AG08395 (cell line): ENCODE measurements at regions not wholly inside any gene's neighbourhood (a gene's known extent, or its start where the extent isn't known, plus 50 kb on each side); places are given as distances from the start of the nearest gene placed in this dataset.

ENCODE experiments used
- DNase-seq: peaks from one replicate; pipeline ENCODE4 v3.0.0; 2012; ENCODE audit warnings: mixed read lengths, low spot score

DNA sequence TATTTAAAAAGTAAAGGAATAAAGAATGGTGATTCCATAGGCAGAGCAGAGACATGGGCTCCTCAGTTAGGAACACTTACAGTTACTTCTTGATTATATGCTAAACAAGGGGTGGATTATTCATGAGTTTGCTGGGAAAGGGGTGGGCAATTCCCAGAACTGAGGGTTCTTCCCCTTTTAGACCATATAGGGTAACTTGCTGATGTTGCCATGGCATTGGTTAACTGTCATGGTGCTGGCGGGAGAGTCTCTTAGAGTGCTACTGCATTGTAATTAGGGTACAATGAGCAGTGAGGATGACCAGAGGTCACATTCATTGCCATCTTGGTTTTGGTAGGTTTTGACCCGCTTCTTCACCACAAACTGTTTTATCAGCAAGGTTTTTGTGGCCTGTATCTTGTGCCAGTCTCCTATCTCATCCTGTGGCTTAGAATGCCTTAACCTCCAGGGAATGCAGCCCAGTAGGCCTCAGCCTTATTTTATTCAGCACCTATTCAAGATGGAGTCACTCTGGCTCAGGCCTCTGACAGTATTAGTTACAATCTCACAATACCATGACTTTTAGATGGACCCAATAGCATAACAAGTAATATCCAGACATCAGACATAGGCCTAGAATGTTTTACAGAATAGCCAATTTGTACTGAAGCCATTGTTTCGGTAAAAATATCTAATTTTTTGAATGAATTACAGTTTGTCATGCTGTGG is 106.8 kb downstream of the ZBTB18 start:
- DNase-seq, result no peak

DNA sequence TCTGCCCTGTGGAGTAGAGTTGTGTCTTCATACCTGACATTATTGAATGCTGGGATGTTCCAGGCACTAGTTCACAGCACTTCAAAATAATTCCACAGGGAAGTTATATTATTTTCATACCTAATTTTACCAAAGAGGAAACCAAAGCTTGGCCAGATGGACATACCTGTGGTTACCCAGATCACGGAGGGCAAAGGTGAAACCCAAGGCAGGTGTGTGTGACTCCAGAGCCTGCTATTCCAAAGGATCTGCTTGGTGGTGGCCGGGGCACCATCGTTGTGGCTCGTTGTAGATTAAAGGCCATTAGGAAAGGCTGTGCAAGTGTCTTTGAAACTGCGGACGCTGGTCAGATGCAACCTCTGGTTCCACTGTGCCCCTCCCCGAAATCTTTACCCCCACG is 108.6 kb downstream of the ZBTB18 start:
- DNase-seq, result no peak

DNA sequence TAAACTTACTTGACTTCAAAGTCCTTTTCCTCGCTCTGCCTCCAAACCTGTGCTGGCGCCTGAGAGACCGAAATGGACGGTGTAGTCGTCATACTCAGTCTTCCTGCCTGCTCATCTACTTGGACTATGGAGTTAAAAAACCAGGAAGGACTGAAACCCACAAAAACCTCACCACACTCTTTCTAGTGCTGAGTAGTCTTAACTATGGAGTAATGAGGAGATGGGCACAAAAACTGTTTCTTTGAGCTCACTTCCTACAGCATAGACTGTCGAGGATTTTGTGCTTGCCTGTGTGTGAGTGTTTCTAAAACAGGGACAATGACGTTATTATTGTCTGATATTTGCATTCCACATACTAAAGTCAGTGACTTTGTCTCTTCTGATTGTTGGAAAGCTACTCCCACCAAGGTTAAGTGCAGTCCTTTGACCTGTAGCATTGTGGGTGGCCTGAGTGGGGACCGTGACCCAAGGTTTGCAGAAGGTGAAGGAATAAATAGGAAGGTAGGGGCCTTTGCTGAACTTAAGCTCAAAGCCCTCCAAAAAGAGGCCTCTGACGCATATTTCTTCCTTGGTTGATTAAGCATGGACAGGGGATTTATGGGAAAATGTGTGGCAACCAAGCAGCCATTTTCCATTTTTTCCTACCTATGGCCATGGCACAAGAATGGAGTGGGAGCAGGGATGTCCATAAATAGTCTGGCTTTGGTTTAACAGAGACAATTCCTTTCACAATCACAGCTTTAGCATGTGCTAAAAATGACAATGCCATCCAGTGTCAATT is 109.6 kb downstream of the ZBTB18 start:
- DNase-seq, result no peak

DNA sequence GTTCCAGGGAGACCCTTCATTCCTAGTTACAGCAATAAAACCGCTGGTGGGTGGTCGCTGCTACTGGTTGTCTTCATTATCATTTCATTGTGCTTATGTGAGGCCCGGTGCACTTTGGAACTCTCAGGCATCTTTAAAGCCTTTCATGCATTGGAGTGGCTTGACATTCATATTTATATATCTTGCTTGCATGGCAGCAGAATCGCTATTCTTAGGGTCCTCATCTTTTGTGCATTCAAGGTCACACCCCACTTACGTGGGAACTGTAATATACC is 110.1 kb downstream of the ZBTB18 start:
- no peak for DNase-seq

DNA sequence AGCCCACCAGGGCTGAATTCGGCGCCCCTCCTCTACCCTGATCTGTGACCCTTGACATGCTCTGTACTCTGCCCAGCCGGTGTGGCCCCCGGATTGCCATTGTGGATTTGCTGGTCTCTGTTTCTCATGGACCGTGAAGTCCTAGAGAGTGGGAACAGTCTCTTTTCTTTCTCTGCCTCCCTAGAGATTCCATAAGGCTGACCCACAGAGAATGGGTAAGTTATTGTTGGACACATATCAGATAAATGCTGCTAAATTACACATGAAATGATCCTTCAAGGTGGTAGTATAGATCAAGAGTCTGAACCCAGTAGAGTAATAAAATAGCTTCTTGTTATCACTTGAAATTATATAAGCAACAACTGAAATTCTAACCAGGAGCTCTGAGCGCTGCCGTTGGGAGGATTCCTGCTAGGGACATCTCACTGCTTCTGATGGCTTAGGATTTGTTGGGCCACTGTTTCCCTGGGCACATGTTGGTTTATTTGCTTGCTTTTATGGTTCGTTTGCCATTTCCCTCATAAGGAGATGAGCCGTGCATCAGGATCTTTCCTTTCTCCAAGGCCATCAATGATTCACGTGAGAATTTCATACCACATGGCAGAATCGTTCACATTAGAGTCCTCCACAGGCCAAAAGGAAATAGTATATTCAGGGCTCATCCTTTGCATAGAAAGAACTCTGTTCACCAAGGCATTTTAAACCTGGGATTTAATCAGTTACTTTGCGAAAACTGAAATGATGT is 111.9 kb downstream of the ZBTB18 start:
- DNase-seq, result no peak

DNA sequence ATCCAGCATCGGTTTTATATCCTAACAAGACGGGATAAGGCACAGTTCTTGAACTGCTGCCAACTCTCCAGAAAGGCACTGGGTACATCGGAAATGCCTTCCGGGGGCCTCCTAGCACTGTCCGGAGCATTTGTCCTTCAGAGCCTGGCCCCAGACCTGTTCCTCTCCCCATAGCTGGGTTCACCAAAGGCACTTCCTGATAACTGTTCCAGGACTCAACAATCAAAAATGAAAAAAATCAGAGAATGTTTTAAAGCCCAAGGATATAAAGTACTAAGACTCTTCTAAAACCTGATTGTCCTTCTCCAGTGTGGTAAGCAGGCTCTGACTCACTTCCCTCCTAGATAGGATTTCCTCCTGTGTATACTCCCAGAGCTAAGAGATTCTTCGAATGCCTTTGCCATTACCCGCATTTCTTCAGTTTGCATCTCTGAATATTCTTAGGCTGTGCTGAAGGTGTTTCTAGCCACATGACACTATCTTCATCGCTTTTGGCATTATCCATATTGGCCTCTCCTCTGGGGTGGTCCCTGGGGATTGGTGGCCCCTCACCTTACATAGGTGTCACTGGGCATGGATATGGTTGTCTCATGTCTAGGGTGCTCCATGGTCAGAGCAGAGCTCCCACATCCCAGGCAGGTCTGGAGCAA is 112.9 kb downstream of the ZBTB18 start:
- DNase-seq, result peak; percentile 94

DNA sequence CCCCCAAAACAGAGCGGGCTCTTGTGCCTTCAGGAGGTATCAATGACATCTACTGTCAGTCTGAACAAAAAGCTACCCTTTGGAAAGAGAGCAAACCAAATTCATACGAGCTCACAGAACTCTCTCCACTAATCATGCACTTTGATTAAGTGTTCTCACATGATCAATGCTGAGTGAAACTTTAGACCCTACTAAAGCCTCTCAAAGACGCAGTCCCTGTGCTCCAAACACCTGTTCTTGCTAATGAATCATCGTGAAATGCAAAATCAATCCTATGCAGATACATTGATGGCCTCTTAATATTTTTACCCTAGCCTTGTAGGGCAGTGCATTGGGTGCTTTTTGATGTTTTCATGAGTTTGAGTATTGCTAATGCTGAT is 113.4 kb downstream of the ZBTB18 start:
- no peak for DNase-seq

DNA sequence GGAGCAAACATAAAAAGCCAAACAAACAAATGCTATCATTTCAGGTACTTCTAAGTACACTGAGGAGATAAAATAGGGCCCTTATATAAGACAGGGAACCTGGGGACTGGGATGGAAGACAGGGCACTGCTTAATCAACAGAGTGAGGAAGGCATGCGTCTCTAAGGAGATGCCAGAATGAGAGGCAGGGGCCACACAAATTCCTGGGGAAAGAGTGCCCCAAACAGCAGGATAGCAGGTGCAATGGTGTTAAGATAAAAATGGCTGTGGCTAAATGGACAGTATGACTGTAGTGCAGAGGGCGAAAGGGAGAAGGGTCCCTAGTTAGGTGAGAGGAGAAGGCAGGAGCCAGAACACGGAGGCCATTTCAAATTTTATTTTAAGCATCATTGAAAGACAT is 113.9 kb downstream of the ZBTB18 start:
- DNase-seq, result no peak

DNA sequence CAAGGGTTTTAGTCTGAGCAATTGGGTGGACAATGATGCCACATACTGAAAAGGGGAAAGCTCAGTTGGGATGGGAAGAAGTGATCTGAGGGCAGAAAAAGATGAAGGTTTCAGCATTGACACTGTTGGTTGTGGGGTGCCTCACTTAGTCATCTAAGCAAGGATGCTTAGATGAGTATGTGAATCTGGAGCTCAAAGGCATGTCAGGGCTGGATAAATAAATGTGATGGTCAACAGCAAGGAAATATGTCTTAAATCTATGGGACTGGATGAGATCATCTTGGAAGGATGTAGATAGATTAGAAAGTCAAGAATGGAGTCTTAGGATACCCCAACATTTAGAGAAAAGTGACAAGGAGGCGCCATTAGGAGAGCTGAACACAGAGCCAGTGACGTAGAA is 114.6 kb downstream of the ZBTB18 start:
- no peak for DNase-seq

DNA sequence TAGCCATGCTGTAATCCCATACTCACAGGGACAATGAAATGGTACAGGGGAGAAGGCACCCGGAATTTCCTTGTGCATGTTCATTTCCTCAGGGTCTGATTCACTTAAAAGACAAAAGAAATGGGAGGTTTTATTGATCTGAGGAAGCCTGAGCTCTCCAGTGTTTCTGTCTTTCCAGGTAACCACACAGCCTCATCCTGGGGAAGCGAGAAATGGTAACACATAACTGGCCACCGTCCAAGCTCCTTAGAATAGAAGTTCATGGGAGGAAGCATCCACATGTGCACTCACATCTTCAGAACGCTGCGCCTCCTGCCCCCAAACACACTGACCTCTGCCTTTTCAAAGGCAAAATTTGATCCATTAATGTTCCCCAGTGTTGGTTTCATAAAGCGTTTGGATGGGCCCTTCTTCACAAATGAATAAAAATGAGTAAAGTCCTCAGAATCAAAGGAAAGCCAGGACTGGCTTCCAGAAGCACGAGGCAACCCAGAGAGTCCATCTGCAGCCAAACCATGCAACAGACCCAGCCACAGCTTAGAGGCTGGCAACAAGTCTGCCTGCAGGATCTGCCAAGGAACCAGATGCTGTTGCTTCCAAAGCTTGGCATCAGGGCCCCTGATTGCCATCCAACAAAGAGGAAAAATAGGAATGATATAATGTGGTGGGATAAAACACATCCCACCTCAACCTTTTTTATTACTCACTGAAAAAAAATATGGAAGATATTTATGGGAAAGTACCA is 120.3 kb downstream of the ZBTB18 start:
- no peak for DNase-seq

DNA sequence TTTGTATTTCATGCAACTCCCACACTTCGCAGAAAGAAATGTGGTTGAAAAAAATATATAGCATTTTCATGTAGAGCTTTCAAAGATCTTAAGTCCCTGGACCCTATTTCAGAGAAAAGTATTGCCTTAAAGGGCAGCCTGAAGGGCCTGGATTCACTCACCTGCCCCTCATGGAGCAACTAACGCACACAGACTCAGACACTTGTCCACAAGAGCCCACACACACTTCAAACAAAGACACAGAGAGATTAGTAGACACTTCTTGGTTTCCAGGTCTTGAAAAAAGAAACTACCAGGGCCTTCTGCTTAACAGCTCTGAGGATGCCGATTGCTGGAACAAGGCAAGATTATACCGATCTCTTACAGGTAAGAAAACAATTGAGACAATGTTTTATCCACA is 122.2 kb downstream of the ZBTB18 start:
- no peak for DNase-seq

DNA sequence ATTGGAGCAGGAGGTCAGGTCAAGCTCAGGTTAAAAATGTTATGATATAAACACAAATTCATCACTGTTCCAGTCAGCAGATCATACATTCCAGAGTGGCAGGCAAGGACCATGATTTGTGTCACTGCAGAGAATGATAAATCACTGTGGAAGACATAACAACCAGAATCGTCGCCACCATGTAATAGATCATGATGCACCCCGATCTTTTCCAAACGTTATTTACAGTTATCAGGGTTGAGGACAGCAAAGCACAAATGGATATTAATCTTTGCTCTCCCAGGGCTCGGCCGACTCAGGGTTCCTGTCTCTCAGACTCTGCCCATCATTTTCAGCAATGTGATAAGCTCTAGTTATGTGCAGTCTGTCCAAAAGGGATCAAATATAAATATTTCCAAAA is 122.7 kb downstream of the ZBTB18 start:
- DNase-seq, result no peak

DNA sequence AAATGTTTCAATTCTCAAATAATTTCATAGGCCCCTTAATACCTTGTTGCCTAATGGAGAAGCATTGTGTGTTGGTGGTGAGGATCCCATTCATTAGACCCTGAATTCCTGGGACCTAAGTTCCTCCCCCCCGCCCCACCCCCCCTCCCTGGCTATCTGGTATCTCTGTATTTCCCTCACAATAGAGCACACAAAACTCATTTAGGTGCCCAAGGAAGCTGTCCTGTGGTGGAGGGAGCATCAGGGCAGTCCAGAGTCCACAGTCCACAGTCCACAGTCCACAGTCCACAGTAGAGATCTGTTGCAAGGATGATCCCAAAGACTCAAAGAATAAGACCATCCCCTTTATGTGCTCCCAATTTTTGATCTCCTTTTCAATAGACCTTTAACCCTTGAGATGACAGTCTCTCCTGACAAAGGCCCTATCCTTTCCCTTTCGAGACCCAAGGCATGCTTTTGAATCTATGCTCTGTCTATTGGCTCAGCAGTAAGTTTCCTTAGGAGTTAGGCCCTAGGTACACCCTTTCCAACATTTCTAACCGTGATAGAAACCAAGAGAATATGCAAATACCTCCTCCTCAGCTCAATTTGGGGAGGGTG is 123.9 kb downstream of the ZBTB18 start:
- no peak for DNase-seq

DNA sequence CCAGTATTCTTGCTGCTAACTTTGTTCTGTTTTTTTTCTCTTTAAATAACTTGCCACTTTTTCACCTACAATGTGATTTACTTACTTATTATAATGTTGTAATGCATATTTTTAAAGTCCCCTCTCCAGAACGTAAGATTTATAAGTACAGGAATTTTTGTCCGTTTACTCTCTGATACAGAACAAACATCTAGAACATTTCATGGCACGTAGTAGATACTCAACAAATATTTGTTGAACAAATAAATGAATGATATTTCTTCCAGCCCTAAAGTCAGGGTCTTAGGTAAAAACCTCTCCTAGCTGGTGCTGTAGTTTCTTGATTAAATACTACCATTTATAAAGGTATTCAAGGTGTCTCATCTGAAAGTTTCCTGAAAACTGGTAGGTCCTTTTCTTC is 125.1 kb downstream of the ZBTB18 start:
- no peak for DNase-seq

DNA sequence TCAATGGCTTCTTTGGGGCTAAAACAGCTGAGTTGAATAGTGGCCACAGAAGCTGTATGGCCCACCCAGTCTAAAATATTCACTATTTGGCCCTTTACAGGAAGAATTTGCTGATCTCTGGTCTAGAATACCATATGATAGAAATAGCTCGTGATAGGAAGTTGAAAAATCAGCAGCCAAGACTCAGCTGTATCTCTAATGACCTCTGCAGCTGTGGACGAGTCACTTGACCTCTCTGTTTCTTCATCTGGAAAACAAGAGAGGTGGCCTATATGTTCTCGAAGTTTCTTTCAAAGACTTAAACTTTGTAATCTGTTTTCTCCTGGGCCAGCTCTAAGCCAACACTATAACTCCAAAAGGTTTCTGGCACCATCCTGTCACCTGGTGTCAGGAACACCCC is 129.2 kb downstream of the ZBTB18 start:
- DNase-seq, result no peak

DNA sequence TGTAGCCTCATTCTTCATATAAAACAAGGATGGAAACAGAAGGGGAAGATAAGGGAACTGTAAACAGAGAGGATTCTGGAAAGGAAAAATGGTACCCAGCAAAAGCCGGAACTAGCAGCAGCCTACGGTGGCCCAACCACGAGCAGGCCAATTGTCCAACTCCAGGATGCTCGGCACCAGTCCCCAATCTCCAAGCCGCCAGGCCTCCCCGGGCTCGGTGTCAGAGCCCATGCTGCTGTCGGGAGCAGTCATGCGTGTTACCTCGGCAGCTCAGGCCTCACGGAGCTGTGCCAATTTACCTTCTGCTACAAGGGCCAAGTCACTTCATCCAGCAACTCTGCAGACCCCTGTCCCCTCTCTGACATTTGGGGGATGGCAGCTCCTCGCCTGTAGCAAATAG is 130.8 kb downstream of the ZBTB18 start:
- DNase-seq, result no peak

DNA sequence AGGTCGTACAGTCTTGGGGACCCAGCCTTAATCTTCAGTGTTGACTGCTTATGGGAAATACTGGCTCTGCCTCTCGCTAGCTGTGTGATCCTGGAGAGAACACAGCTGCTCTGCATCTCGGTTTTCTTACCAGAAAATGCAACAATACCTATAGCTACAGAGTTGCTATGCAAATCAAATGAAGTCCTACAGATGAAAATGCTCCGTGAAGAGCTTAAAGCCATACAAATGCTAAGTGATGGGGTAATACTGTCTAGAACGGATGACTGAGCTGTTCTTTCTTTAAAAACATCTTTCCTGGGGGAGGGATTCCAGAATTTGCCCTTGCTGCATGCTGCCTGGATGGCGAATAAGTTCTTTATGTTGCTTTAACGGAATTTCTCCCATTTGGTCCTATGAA is 132.0 kb downstream of the ZBTB18 start:
- DNase-seq, result no peak

DNA sequence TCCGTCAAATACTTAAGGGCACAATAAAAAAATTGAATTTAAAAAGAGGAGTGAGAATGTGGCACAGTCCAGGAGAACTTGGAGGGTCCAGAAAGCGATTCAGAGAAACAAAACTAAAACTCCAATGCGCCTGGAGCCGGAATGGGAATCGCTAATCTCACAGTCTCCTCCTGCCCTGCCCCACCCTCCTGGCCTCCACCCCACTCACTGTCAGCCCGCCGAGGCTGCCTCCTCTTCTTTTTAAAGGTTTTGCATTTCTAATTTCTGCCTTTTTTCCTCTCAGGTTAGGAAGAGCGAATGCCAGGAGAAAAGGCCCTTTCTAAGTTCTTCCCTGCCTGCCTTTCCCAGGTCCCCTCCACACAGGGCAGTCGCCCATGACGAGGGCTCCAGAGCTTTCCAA is 135.3 kb downstream of the ZBTB18 start:
- DNase-seq, result no peak

DNA sequence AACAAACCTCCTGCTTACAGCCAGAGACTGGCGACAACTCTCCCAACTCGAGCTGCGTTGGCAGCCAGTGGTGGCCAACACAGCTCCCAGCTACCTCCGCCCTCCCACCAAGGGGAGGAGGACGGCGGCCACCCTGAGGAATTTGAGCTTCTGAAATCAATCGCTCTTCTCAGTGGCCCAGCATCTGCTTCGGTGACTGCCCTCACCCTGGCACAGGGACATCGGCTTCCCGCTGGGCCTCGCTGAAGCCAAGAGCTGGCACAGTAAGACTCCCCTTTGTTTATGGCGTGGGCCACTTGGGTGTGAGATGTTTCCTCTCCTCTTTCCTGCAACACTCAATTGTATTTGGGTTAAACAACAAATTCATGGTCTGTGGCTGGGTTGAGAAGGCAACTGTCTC is 136.2 kb downstream of the ZBTB18 start:
- DNase-seq, result no peak

DNA sequence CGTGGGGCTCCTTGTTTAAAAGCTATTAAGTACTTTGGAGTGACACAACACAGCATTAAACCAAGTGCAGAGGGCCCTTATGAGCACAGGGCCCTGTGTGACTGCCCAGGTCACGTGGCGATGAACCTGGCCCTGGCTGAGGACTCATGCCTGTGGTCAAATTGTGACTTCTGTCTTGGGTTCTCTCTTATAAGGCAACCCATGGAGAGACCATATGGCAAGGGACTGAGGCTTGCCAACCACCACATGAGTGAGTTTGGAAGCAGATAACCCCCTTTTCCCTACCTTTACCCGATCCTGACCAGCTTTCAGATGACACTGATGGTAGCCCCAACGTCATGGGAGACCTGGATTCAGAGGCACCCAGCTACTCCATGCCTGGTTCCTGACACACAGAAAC is 140.5 kb downstream of the ZBTB18 start:
- DNase-seq, result no peak

DNA sequence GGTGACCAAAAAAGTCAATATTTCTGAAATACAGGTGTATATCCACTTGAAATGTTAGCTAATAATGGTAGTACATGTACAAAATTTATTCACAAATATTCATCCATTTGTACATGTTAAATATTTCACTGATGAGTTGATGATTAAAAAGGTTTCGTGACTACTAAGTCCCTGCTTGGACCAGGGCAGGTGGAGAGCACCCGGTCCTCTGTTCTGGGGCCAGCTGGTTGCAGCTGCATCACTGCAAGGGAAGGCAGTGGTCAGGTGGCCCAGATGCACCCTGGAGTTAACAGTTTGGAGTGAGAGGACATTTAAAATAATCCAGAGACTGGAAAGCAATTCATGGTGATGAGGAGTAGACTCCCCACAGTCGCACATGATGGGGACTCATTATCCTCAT is 141.2 kb downstream of the ZBTB18 start:
- DNase-seq, result no peak
